ENCODE measurements at regions not wholly inside any gene's neighbourhood (a gene's known extent, or its start where the extent isn't known, plus 50 kb on each side); places are given as distances from the start of the nearest gene placed in this dataset.

GRCh38 chr21:23045955-23046354 lies 2047.7 kb downstream of the NCAM2 start:
- no peak for TF ChIP-seq POLR2A (IDR thresholded peaks at IDR 0.05; ENCODE audit: low read length)
- no peak for TF ChIP-seq GATA1 (IDR thresholded peaks at IDR 0.05; ENCODE audit: low read depth, low read length)
